Stimulated activated CD8-positive, alpha-beta memory T cell treated with anti-CD3 and anti-CD28 coated beads, Interleukin-12 subunit alpha, Interleukin-12 subunit beta, amount 100 ng/mL, for 24 hours (primary cell): ENCODE measurements at regions not wholly inside any gene's neighbourhood (a gene's known extent, or its start where the extent isn't known, plus 50 kb on each side); places are given as distances from the start of the nearest gene placed in this dataset.

Experiments
- DNase-seq: peaks from one replicate; pipeline ENCODE4 v3.0.0-alpha.2; 2020; ENCODE audit errors: extremely low read depth

GRCh38 chr2:120976501-120977307 is 241.0 kb downstream of the GLI2 start:
- no peak for DNase-seq

- no peak for DNase-seq
Measured at GRCh38 chr2:120977582-120978358, 242.1 kb downstream of the GLI2 start.

- DNase-seq, result no peak
Measured at GRCh38 chr2:120978359-120979050, 242.8 kb downstream of the GLI2 start.

GRCh38 chr2:120979398-120979797 is 243.7 kb downstream of the GLI2 start:
- no peak for DNase-seq

GRCh38 chr2:120979921-120980320 is 244.3 kb downstream of the GLI2 start:
- no peak for DNase-seq

GRCh38 chr2:120981443-120981842 is 245.8 kb downstream of the GLI2 start:
- no peak for DNase-seq

GRCh38 chr2:120982598-120982997 is 246.9 kb downstream of the GLI2 start:
- no peak for DNase-seq

GRCh38 chr2:120983344-120983743 is 247.7 kb downstream of the GLI2 start:
- DNase-seq, result no peak

- no peak for DNase-seq
Measured at GRCh38 chr2:120984046-120984445, 248.4 kb downstream of the GLI2 start.

- DNase-seq, result no peak
Measured at GRCh38 chr2:120984452-120985173, 248.9 kb downstream of the GLI2 start.

- DNase-seq, result no peak
Measured at GRCh38 chr2:120985174-120985996, 249.7 kb downstream of the GLI2 start.

GRCh38 chr2:120985997-120986651 is 250.5 kb downstream of the GLI2 start:
- DNase-seq, result no peak

- no peak for DNase-seq
Measured at GRCh38 chr2:120986898-120987650, 251.4 kb downstream of the GLI2 start.

- DNase-seq, result no peak
Measured at GRCh38 chr2:120988051-120988699, 252.5 kb downstream of the GLI2 start.

GRCh38 chr2:120988700-120989511 is 253.2 kb downstream of the GLI2 start:
- no peak for DNase-seq

- no peak for DNase-seq
Measured at GRCh38 chr2:120989512-120990441, 254.1 kb downstream of the GLI2 start.

- no peak for DNase-seq
Measured at GRCh38 chr2:120990451-120990871, 254.8 kb downstream of the GLI2 start.
